B cell (primary cell): ENCODE measurements at regions not wholly inside any gene's neighbourhood (a gene's known extent, or its start where the extent isn't known, plus 50 kb on each side); places are given as distances from the start of the nearest gene placed in this dataset.

Experiments used
- ATAC-seq: fragments of 200-7000 bp; cut with Tn5 transposase; one replicate; pipeline ENCODE4 v1.10.0; 2021; ENCODE audit warnings: low read depth, mild to moderate bottlenecking, moderate number of reproducible peaks, moderate library complexity
- CTCF ChIA-PET: fragments of 350-600 bp; sonication (Branson Sonifier 250); formaldehyde crosslinking; loops from one replicate; lab custom pipeline; 2021; ENCODE audit warnings: antibody characterized with exemption, inconsistent platforms; lab: Charles Lee
- POLR2A ChIA-PET: fragments of 350-600 bp; sonication (Branson Sonifier 250); formaldehyde crosslinking; loops from one replicate; lab custom pipeline; 2021; ENCODE audit warnings: antibody characterized with exemption; lab: Charles Lee
- DNase-seq: peaks from one replicate; pipeline ENCODE4 v3.0.0; 2013
- H2AFZ ChIP-seq: 2 replicates; pipeline ENCODE4 v1.6.1; 2012; ENCODE audit warnings: mild to moderate bottlenecking, low read depth, low read length; ENCODE audit not compliant: insufficient read depth, poor library complexity, severe bottlenecking
- H3K27ac ChIP-seq, 2 donors: 1 replicate in 1 of 2; 2 replicates in 1 of 2; pipeline ENCODE4 v1.5.1; 2012 to 2013; ENCODE audit warnings: low read length in 2 of 2, mild to moderate bottlenecking in 2 of 2, moderate library complexity in 1 of 2
- H3K27me3 ChIP-seq, 4 experiments: fragments of 200-600 bp in 1 of 4; sonication (generic) in 1 of 4; replicated peaks in 1 of 4; 1 replicate in 2 of 4; 2 replicates in 2 of 4; pipeline versions ENCODE4 v1.6.1 to v1.7.0; 2013 to 2016; ENCODE audit warnings: low read length in 3 of 4, mild to moderate bottlenecking in 2 of 4, mixed read lengths in 1 of 4, moderate library complexity in 1 of 4; ENCODE audit not compliant: insufficient read depth in 4 of 4, control insufficient read depth in 3 of 4; ENCODE audit errors: control extremely low read depth in 1 of 4
- H3K36me3 ChIP-seq, 2 experiments: replicated peaks in 1 of 2; 1 replicate in 1 of 2; 2 replicates in 1 of 2; pipeline versions ENCODE4 v1.6.1 to v1.7.1; 2013; ENCODE audit warnings: low read length in 1 of 2; ENCODE audit not compliant: insufficient read depth in 2 of 2, control insufficient read depth in 1 of 2; ENCODE audit errors: control extremely low read depth in 1 of 2, extremely low read depth in 1 of 2
- H3K4me1 ChIP-seq, 2 donors: fragments of 200-600 bp in 1 of 2; sonication (generic) in 1 of 2; 1 replicate in 1 of 2; 2 replicates in 1 of 2; pipeline versions ENCODE4 v1.5.1 to v1.6.1; 2013 to 2017; ENCODE audit warnings: low read length in 2 of 2; ENCODE audit not compliant: control insufficient read depth in 2 of 2, insufficient read depth in 2 of 2
- H3K4me2 ChIP-seq: replicated peaks from 2 replicates; pipeline ENCODE3; 2012; ENCODE audit warnings: mild to moderate bottlenecking, low read depth, low read length; ENCODE audit not compliant: poor library complexity, severe bottlenecking
- H3K4me3 ChIP-seq, 5 experiments: fragments of 200-600 bp in 1 of 5; sonication (generic) in 1 of 5; 1 replicate in 3 of 5; 2 replicates in 2 of 5; pipeline versions ENCODE4 v1.5.1 to v1.7.0; 2011 to 2016; ENCODE audit warnings: low read length in 4 of 5, mild to moderate bottlenecking in 4 of 5, low read depth in 2 of 5, control low read depth in 1 of 5, moderate library complexity in 1 of 5; ENCODE audit not compliant: insufficient read depth in 1 of 5; ENCODE audit errors: control extremely low read depth in 1 of 5, extremely low read depth in 1 of 5
- H3K79me2 ChIP-seq: fragments of 200-600 bp; sonication (generic); one replicate; pipeline ENCODE4 v1.6.0; 2016; ENCODE audit warnings: low read length; ENCODE audit not compliant: control insufficient read depth, insufficient read depth
- H3K9ac ChIP-seq: fragments of 200-600 bp; sonication (generic); 2 replicates; pipeline ENCODE4 v1.6.1; 2017; ENCODE audit warnings: mild to moderate bottlenecking, low read length, moderate library complexity
- H3K9me3 ChIP-seq, 3 donors: one replicate each; pipeline versions ENCODE4 v1.6.1 to v1.7.1; 2013; ENCODE audit warnings: low read length in 2 of 3; ENCODE audit not compliant: control insufficient read depth in 2 of 3, insufficient read depth in 1 of 3; ENCODE audit errors: control extremely low read depth in 1 of 3
- H4K20me1 ChIP-seq: 2 replicates; pipeline ENCODE4 v1.6.0; 2012; ENCODE audit warnings: mild to moderate bottlenecking, low read length; ENCODE audit not compliant: insufficient read depth, control insufficient read depth, poor library complexity, severe bottlenecking
- H3K27ac Mint-ChIP-seq: one replicate; pipeline ENCODE4 v1.8.0; 2021; ENCODE audit warnings: mixed read lengths
- H3K27me3 Mint-ChIP-seq: one replicate; pipeline ENCODE4 v1.8.0; 2021; ENCODE audit warnings: mixed read lengths
- H3K4me1 Mint-ChIP-seq: one replicate; pipeline ENCODE4 v1.8.0; 2021; ENCODE audit warnings: mixed read lengths
- H3K4me3 Mint-ChIP-seq: one replicate; pipeline ENCODE4 v1.8.0; 2021; ENCODE audit warnings: mixed read lengths
- H3K9me3 Mint-ChIP-seq: one replicate; pipeline ENCODE4 v1.8.0; 2022; ENCODE audit warnings: mixed read lengths; ENCODE audit not compliant: insufficient read depth
- EZH2 ChIP-seq: IDR thresholded peaks from 2 replicates; pipeline ENCODE4 v1.6.1; 2012; ENCODE audit warnings: borderline replicate concordance, low read depth, mild to moderate bottlenecking, moderate library complexity, low read length; ENCODE audit not compliant: insufficient read depth, poor library complexity, severe bottlenecking
- WGBS: methylation state at CpG from one replicate; pipeline ENCODE4 v1.1.5; 2013; ENCODE audit warnings: missing lambda C conversion rate; ENCODE audit not compliant: insufficient coverage; 5-methylcytosine and 5-hydroxymethylcytosine counted together
- intact Hi-C: fragments of 100-400 bp; cut with micrococcal nuclease; formaldehyde crosslinking; loops from one replicate; pipeline ENCODE4 v1.10.0; 2022
- TF ChIP-seq, protein P1 (sequence below): fragments of 200-600 bp; IDR thresholded peaks from one replicate; pipeline ENCODE4 v1.8.0; 2022; ENCODE audit warnings: antibody characterized with exemption, mild to moderate bottlenecking

DNA sequence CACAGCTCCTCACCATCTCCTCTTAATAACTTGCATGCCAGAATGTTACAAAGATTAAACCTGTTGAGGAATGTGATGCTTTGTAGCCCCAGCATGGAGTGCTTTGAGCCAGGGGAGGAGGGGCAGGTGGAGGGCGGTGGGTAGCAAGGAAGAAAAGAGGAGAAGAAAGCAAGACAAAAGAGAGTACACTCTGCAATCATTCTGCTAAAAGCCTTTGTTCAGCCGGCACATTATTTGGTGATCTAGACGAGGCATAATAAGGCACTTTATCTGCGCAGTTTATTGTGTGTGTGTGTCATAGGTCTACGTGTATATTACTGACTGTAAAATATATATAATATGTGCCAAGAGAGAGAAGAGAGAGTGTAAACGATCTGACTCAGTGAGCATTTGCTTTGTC is 139.1 kb downstream of the SOX9 start:
- Mint-ChIP-seq H3K9me3 (peaks cover 2% of the 10 kb centered on the region), H3K4me1 (no peaks in the 10 kb centered on the region), H3K4me3 (no peak overlapping the region), H3K27ac (no peak overlapping the region), H3K27me3 (no peaks in the 10 kb centered on the region)
- Histone ChIP-seq H3K4me2 (no peak overlapping the region), H3K27me3 (no peaks in the 10 kb centered on the region), H3K9me3 (peaks cover 0 to 7% (median 0%) of the 10 kb centered on the region in 3 donors), H2AFZ (no peak overlapping the region), H3K79me2 (no peaks in the 10 kb centered on the region), H4K20me1 (no peaks in the 10 kb centered on the region), H3K9ac (no peak overlapping the region), H3K27ac (no peak overlapping the region), H3K36me3 (no peaks in the 10 kb centered on the region), H3K4me1 (no peaks in the 10 kb centered on the region), H3K4me3 (no peak overlapping the region)
- POLR2A ChIA-PET = no interaction called here
- intact Hi-C loops = no loop called here
- CTCF ChIA-PET = no interaction called here
- WGBS = 94% methylated on average over 2 of the region's 6 CpGs
- DNase-seq = no peak
- TF ChIP-seq, protein P1, sequence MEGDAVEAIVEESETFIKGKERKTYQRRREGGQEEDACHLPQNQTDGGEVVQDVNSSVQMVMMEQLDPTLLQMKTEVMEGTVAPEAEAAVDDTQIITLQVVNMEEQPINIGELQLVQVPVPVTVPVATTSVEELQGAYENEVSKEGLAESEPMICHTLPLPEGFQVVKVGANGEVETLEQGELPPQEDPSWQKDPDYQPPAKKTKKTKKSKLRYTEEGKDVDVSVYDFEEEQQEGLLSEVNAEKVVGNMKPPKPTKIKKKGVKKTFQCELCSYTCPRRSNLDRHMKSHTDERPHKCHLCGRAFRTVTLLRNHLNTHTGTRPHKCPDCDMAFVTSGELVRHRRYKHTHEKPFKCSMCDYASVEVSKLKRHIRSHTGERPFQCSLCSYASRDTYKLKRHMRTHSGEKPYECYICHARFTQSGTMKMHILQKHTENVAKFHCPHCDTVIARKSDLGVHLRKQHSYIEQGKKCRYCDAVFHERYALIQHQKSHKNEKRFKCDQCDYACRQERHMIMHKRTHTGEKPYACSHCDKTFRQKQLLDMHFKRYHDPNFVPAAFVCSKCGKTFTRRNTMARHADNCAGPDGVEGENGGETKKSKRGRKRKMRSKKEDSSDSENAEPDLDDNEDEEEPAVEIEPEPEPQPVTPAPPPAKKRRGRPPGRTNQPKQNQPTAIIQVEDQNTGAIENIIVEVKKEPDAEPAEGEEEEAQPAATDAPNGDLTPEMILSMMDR = no peak
- no peak for TF ChIP-seq EZH2
- ATAC-seq = no peak

DNA sequence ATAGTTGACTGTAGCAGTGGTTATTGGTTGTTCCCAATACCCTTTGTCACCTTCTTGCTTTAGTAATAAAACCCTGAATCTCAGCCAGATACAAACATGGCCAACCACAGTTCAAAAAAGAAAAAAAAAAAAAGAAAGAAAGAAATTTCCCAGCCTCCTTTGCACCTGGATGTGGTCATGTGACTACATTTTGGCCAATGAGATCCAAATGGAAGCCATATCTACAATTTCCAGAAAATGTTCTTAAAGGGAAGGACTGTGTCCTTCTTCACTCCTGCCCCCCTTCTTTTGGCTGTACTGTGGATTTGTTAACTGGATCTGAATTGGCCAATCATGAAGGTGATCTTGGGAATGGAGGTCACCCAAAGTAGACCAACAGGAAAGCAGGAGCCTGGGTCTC is 141.9 kb downstream of the SOX9 start:
- Mint-ChIP-seq H3K27me3 (peaks cover 11% of the 10 kb centered on the region), H3K4me3 (no peak overlapping the region), H3K9me3 (peaks cover 2% of the 10 kb centered on the region), H3K27ac (no peak overlapping the region), H3K4me1 (no peaks in the 10 kb centered on the region)
- H3K9me3 ChIP-seq = peaks cover 0 to 9% (median 0%) of the 10 kb centered on the region in 3 donors
- H2AFZ ChIP-seq = no peak overlapping the region
- TF ChIP-seq, protein P1 = no peak
- no peak for TF ChIP-seq EZH2
- H3K36me3 ChIP-seq = no peaks in the 10 kb centered on the region
- no peak overlapping the region for H3K9ac ChIP-seq
- no peak overlapping the region for H3K27ac ChIP-seq
- H3K4me2 ChIP-seq = no peak overlapping the region
- ATAC-seq = no peak
- DNase-seq = no peak
- H3K79me2 ChIP-seq = no peaks in the 10 kb centered on the region
- peaks cover 0 to 4% (median 0%) of the 10 kb centered on the region in 4 experiments for H3K27me3 ChIP-seq
- H3K4me3 ChIP-seq = no peak overlapping the region
- POLR2A ChIA-PET = no interaction called here
- H3K4me1 ChIP-seq = no peaks in the 10 kb centered on the region
- H4K20me1 ChIP-seq = no peaks in the 10 kb centered on the region
- CTCF ChIA-PET = no interaction called here
- intact Hi-C loops = no loop called here
